ENCODE measurements at regions not wholly inside any gene's neighbourhood (a gene's known extent, or its start where the extent isn't known, plus 50 kb on each side); places are given as distances from the start of the nearest gene placed in this dataset.

DNA sequence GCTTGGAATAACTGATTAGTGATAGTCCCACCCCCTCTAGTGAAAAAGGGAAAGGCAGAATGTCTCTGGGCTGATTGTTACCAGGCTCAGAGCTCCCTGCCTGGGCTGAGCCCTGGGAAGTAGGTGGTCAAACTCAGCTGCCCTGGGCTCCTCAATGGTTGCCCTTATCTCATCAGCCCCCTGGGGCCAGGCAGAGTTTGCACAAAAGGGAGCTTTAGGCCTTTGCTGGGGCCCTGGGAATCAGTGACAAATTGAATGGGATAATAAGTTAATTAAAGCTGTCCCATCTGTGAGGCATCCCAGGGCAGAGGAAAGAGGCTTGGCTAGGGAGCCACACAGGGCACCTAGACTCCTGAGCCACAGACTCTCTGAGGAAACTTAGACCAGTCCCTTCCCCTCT, 89.0 kb downstream of the EFNB1 start:
- DNase-seq = no peak

DNA sequence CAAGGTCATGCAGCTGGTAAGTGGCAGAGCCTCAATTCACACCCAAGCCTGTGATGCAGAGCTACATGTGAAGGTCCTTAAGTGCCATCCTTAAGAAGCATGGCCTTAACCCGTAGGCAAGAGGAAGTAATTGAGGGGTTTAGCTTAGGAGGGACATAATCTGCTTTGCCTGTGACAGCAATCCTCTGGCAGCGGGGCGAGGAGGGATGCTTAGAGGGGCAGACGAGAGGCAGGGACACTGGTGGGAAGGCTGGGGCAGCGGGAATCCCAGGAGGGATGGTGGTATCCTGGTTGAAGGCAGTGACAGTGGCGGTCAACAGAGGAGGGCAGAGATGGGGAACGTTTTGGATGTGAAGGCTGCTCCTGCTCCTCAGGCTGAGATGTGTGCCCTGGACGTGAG, 88.1 kb downstream of the EFNB1 start:
- DNase-seq = no peak

DNA sequence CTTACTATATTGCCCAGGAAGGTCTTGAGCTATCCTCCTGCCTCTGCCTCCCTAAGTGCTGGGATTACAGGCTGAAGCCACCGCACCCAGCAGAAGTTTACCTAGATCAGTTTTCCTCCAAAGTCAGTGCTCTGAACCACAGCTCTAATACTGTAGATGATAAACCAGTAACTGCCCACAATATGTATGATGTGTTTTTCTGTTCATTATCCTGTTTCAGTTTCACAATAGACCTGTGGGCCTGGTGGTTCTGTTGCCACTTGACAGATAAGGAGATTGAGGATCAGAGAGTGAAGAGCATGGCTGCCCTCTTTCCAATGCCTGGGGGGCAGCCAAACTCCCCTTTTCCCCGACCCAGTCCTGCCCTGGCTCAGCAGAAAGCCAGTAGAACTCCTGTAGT, 87.0 kb downstream of the EFNB1 start:
- peak; percentile 42 for DNase-seq

DNA sequence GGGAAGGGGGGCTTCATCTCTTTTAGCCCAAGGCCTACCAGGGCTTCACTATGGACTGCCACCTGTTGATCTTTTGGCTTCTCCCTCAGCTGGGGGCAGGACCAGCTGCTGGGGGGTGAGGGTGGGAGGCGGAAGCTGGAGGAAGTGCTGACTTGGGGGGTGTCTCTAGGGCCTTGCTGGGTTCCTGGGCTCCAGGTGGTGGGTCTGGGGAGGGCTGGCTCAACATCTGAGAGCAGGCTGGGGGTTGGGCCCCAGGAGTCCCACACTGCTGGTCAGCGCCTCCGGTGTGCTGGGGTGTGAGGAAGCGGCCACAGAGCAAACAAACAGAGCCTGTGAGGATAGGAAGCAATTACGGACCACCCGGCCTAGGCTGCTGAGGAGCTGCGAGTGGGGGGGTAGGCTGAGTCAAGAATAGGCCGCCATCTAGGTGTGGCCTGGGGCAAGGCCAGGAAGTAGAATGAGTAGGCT, 85.7 kb downstream of the EFNB1 start:
- DNase-seq = no peak

DNA sequence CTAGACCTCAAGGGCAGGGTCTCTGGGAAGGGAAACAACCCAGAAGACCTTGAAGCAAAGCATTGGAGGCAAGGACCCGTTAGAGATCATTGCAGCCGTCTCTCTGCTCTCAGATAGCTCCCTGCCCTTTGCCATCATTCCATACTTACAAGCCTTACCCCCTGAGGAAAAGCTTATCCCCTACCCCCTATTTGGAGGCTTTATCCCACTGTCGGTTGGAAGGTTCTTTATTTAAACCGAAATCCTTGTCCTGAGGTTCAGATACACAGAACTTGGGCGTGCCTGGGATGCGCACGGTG, 84.4 kb downstream of the EFNB1 start:
- DNase-seq = no peak

DNA sequence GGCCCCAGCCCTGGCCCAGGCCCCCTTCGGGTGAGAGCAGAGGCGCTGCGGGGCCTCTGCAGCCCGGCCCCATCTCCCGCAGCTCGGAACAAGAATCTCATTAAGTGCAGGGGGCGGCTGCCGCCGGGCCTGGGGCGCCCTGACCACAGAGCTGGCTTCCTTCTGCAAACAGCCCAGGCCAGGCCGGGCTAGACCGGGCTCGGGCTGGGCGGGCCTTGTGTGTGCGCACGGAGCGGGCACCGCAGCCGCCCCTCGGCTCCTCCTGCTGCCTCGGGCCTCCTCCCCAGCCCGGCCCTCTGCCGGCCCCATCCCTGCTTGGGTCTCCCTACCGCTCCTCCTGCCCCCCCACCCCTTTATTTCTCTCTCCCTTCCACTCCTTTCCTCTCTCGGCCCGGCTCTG, 83.3 kb downstream of the EFNB1 start:
- no peak for DNase-seq

DNA sequence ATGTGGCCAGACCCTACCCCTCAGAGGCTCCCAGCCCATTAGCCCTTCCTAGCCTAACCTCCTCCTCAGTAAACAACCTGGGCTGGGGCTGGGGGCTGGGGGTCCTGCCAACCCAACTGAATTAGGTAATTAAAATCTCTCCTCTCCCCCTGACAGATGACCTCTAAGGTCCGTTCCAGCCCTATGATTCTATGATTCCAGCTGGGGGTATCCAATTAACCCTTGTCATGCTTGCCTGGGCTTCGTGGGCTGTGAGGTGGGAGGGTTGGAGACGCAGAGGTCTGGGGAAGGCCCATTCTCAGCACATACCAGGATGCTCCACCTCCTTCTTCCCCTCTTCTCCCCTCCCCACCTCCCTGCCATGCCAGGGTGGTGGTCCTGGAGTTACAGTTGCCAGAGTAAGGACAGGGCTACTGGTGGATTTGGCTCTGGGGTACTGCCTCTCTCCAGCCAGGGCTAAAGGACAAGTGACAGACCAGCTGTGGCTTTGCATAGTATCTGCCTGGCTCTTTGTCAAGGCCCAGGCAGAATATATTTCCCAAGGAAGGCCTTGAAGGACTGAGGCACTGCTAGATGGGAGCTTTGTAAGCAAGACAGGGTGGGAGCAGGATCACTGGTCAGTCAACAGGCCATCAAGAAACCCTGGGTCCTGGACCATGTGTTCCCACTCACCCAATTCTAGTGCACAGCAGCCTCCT, 82.1 kb downstream of the EFNB1 start:
- no peak for DNase-seq

DNA sequence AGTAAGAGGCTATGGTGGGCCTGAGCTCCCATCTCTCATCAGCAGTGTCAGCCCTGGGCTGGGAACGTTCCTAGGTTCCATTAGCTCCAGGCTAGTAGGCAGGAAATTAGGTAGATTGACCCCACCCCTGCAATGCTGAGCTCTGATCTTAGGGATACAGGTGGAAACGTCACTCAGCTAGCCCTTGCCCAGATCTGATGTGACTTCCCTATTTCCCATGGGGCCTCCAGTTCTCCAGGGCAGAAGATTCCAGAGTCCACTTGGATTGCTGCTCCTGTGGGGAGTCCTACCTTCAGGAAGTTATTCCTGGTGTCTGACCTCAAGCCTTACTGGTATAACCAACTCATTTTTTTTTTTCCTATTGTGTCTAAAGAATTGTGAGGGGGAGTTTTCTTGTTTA, 81.1 kb downstream of the EFNB1 start:
- no peak for DNase-seq

DNA sequence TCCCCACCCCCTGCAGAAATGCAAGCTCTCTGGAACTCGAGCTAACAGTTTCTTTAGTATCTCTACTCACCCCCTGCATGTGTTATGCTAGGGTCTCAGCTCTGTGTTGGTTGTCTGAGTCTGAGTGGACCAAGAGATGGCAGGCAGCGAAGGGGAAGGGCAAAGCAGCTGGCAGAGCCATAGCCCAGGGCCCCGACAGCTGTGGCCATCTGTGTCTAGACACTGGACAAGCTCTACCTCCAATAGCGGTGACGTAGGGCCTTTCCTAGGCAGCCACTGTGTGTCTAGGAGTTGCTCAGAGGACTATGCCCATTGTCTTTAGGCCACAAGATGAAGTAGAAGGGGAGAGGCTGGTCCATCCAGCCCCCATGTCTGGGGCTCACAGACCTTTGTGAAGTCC, 79.2 kb downstream of the EFNB1 start:
- no peak for DNase-seq

DNA sequence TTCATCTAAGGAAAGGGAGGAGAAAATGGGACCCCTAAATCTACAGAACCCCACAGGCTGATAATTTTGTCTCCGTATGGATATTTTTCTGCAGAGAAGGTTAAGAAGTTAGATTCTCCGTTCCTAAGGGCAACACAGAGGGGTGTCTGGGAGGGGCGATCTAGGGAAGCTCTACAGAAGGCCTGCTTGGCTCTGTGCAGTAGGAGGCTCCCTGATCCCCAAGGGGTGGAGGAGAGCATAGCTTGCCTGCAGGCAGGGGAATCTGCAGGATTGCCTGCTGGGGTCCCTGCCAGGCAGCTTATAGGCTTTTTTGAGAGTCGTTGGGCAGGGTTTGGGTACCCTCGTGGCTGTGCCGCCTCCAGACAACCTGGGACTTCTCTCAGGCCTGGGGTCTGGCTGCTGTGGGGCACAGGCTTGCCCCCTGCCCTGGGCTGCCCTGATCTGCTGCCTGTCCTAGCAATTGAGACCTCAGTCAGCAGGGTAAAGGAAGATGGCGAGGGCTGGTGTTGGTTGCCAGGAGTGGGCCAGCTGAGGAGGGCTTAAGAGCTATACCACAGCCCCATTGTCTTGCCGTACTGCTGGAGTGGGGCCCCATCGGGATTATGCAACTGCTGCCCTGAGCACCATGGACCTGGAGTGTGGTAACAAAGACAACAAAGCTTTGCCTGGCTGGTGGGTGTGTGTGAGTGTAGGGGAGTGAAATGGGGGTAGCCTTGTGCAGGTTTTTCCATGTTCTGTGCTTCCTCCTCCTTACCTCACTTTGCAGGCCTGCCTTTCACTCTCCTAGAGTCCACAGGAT, 74.1 kb downstream of the EFNB1 start:
- no peak for DNase-seq

DNA sequence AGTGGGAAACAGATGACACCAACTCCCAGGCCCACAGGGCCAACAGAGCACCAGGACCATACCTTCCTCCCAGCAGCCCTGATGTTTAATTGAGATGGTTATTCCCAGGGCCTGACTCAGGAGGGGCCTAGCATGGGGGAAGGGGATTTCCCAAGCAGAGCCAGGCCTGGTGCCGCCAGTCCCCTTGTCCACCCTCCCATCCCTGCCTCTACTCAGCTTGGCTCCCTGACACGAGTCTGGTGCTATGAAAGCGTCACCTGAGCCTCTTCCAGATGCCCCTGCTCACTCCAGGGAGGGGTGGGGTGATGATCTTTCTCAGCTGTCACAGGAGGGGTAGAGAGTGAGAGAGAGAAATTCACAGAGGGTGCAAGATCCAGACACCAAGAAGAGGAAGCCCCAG, 72.7 kb downstream of the EFNB1 start:
- no peak for DNase-seq

DNA sequence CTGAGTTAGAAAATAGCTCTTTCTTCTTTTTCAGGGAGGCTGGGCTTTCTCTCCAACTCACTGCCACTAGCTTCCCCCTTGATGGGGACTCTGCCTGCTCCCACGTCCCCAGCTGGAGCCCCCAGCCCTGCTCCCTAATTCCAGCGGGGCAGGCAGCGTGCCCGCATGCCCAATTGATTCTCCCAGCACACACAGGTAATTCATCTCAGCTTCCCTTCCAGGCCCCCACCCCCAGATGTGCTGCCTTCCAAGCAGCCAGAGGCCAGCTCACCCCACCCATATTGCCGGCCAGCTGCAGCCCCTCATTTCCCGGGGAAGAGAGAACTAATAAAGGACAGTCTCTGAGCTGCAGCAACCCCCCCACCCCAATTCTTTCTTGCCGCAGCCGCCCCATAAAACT, 69.8 kb downstream of the EFNB1 start:
- no peak for DNase-seq

DNA sequence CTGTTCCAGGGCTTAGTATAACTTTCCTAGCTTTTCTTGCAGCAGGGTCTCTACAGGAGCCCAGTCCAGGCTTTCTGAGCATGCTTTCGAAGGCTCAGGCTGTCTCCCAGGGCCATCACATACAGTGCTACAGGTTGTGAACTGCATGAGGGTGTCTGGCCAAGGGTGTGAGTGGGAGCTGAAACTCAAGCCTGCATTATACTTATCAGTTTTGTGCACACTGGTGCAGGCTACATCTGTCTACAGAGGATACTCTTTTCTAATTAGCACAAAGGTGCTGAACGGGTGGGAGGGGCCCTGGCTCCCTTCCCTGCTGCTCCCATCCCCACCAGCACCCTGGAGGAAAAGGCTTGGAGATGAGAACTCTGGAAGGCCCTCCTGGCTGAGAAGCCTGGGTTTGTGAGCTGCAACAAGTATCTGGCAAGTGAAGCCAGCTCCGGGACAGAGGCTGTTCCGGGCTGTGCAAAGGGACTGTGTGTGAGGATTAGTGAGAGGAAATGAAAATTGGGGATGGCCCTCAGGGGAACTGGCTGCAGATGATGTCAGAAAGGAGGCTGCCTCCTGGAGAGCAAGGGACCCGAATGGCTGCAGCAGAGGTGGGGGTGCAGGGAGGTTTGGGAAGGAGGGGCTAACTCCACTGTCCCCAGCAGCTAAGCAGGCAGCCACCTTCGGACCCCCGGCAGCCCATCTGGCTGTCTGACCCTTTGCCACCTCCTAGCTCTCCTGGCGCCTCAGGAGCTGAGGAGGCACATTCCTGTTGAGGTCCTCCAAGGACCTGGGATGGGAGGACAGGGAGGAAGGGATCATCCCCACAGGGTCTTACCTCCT, 68.5 kb downstream of the EFNB1 start:
- peak; percentile 24 for DNase-seq

DNA sequence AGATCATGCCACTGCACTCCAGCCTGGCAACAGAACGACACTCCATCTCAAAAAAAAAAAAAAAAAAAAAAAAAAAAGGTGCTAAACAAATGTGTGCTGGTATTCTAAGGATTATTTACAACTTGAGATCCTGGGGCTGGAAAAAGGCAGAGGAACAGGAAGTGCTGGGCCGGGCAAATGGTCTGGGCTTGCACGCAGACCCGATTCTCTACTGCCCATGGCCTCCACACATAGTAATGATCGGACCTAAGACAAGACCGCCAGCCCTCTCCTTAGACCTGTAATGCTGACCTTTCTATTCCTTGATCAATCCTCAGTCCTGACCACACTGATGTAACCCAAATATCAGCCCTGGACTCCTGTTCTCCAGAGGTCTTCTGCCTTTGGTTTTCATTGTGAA, 67.8 kb downstream of the EFNB1 start:
- DNase-seq = no peak

DNA sequence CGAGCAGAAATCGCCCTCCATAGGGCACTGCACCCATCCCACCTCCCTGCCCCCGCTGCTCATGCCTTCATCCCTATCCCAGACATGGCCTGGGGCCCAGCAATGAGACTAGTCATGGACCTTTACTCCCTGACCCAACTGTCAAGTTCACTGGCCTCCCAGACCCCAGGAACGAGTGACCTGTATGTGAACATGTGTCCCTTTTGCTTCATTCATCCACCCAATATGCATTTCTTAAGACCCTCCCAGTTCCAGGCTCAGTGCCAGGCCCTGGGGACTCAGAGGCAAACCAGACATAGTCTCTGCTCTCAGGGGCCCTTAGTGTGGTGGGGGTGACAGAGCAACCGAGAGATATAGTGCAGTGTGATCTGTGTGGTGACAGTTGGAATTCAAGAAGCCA, 67.0 kb downstream of the EFNB1 start:
- DNase-seq = no peak

DNA sequence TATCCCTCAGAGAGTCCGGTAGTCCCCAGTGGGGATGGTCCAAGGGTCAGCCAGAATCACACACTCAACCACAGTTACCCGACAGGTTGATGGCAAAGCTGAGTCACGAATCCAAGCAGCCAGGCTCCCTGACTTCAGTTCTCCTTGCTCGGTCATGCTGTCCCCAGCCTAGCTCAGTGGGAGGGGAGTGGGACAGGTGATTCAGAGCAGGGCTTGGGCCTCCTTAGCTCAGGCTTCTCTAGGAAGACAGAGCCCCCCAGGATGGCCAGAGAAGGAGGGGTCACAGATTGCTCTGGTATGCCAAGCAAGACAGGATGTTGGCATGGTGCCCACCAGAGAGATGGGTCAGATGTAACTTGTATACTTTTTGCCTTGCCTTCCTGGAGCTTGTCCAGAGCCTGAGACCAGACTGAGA, 66.5 kb downstream of the EFNB1 start:
- DNase-seq = no peak

DNA sequence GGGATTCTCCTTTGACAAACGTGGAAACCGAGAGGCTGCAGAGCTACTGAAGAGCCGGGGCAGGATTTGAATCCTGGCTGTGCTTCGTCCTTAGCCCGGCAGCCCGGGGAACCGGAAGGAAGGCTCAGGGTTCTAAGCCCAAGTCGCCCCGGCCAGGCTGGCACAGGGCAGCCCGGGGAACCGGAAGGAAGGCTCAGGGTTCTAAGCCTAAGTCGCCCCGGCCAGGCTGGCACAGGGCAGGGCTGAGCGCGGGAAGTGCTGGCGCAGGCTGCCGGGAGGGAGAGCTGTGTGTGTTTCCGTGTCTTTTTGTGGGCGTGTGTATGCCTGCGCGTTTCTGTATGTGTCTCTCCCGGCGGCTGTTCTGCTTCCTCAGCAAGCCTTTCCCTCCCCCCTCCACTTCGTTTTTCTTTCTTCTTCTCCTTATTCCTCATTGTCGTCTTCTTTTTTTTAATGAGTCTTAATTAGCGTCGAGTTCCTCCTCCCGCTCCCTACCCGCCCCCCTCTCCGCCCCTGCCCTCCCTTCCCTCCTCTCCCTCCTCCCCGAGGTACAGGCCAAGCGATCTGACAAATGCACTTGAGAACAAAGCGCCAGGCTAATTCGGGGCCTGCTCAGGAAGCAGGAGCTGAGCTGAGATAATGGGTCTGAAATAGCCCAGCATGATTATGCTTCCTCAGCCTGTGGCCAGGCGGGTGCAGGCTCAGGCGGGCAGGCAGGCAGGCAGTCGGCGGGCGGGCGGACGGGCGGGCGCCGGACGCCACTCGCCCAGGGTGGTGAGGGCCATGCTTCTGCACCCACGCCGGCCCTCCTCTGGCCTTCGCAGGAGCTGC, 65.9 kb downstream of the EFNB1 start:
- peak; percentile 36 for DNase-seq

DNA sequence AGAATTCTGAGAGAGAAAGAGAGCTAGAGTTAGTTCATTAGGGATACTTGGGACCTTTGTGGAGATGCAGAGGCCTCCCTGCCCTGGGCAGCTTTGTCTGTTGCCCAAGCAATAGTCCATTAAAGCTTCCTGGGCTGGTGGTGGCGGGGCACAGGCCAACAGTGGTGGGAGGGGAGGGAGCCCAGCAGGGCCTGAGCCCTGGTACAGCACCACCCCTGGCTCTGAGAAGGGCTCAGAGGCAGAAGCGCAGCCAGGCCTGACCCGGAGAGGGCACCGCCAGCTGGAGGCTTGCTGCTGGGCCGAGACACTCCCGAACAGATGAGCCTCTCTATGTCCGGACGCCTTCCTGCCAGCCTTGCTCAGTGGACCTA, 65.3 kb downstream of the EFNB1 start:
- no peak for DNase-seq

DNA sequence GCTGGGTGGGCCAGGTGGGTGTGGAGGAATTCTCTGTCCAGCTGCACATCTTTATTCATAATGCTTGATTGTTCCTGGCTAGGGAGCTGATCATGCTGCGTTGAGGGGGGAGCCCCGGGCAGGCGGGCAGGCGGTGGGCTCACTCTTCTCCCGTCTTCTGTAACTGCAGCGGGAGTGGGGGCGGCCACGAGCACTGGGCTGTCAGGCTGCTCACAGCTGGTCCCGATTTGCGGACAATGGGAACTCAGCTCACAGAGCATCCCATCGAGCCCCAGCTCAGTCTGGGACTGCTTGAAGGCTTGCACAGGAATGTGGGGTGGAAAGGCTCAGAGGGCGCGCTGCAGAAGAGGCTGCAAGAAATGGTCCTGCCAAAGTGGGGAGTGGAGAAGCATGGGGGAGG, 63.8 kb downstream of the EFNB1 start:
- DNase-seq = no peak

DNA sequence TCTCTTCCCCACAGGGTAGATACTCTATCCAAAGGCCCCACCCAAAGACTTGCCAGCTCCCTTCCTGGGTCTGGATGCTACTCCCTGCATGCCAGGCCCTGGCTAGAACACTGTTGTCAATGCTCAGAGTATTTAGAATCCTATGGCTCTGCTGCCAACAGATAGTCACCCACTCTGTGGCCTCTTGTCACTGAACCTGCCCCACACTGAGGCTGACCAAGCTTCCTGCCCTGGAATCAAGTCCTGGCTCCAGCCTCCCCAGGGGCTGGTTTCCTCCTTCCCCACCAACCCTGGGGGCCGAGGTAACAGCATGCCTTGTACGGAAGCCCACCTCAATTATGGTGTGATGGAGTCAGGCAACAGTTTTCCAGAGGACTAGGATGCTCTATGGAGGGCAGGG, 63.3 kb downstream of the EFNB1 start:
- no peak for DNase-seq
